HepG2 (cell line): ENCODE measurements at regions not wholly inside any gene's neighbourhood (a gene's known extent, or its start where the extent isn't known, plus 50 kb on each side); places are given as distances from the start of the nearest gene placed in this dataset.

Experiments used
- ARID4A ChIP-seq: sonication (generic); formaldehyde crosslinking; IDR thresholded peaks from 2 replicates; pipeline ENCODE4 v1.5.0; 2020; ENCODE audit warnings: mild to moderate bottlenecking, missing genetic modification reagents, borderline replicate concordance
- CHD4 ChIP-seq: fragments of 200-600 bp; sonication (generic); IDR thresholded peaks from 2 replicates; pipeline ENCODE4 v1.7.0; 2017; ENCODE audit warnings: mild to moderate bottlenecking, low read length, borderline replicate concordance
- FOXP1 ChIP-seq, 2 experiments: fragments of 450-650 bp in 1 of 2; IDR thresholded peaks; 2 replicates each; pipeline ENCODE4 v1.6.1; 2017 to 2018; ENCODE audit warnings: antibody characterized with exemption in 1 of 2
- HINFP ChIP-seq: sonication (generic); formaldehyde crosslinking; IDR thresholded peaks from 2 replicates; pipeline ENCODE4 v1.4.0; 2020; ENCODE audit warnings: low read depth, mild to moderate bottlenecking, missing genetic modification reagents
- RFX1 ChIP-seq: fragments of 450-650 bp; IDR thresholded peaks from 2 replicates; pipeline ENCODE4 v1.6.1; 2017
- TMF1 ChIP-seq: sonication (generic); formaldehyde crosslinking; IDR thresholded peaks from 2 replicates; pipeline ENCODE4 v1.8.1; 2022; ENCODE audit warnings: low read depth, missing genetic modification reagents
- YEATS2 ChIP-seq: sonication (generic); formaldehyde crosslinking; IDR thresholded peaks from 2 replicates; pipeline ENCODE4 v1.4.0; 2020; ENCODE audit warnings: missing genetic modification reagents, borderline replicate concordance
- ZNF136 ChIP-seq: sonication (generic); formaldehyde crosslinking; IDR thresholded peaks from 2 replicates; pipeline ENCODE4 v1.8.1; 2022; ENCODE audit warnings: low read depth, mild to moderate bottlenecking, moderate library complexity, missing genetic modification reagents
- ZNF605 ChIP-seq: sonication (generic); formaldehyde crosslinking; IDR thresholded peaks from 2 replicates; pipeline ENCODE4 v1.8.0; 2022; ENCODE audit warnings: mild to moderate bottlenecking, missing genetic modification reagents
- ZNF639 ChIP-seq: conservative IDR thresholded peaks from 2 replicates; pipeline ENCODE4 v1.6.1; 2018; ENCODE audit warnings: missing genetic modification reagents
- TF ChIP-seq, protein P1 (sequence below): sonication (generic); formaldehyde crosslinking; IDR thresholded peaks from 2 replicates; pipeline ENCODE4 v1.5.0; 2020; ENCODE audit warnings: mild to moderate bottlenecking, missing genetic modification reagents
- TF ChIP-seq, protein P2 (sequence below): sonication (generic); formaldehyde crosslinking; IDR thresholded peaks from 2 replicates; pipeline ENCODE4 v1.4.0; 2020; ENCODE audit warnings: mild to moderate bottlenecking, missing genetic modification reagents, borderline replicate concordance

DNA sequence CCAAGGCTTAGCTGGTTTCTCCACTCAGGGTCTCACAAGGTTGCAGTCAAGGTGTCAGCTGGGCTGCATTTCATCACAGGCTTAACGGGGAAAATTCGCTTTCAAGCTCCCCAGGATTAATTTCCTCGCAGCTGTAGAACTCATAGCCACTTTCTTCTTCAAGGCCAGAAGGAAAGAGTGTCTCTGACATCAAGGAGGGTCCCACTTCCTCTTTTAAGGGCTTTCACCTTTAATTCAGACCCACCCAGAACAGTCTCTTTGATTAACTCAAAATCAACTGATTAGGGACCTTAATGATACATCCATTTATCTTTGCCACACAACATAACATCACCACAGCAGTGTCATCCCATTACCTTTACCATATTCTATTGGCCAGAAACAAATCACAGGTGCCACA lies 183.3 kb upstream of the ARID1B start (continued):
- no peak for TF ChIP-seq YEATS2 (CRISPR knock-in tag)
- TF ChIP-seq ARID4A = no peak
- no peak for TF ChIP-seq HINFP
- TF ChIP-seq, protein P1, sequence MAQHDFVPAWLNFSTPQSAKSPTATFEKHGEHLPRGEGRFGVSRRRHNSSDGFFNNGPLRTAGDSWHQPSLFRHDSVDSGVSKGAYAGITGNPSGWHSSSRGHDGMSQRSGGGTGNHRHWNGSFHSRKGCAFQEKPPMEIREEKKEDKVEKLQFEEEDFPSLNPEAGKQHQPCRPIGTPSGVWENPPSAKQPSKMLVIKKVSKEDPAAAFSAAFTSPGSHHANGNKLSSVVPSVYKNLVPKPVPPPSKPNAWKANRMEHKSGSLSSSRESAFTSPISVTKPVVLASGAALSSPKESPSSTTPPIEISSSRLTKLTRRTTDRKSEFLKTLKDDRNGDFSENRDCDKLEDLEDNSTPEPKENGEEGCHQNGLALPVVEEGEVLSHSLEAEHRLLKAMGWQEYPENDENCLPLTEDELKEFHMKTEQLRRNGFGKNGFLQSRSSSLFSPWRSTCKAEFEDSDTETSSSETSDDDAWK (CRISPR knock-in tag) = no peak
- no peak for TF ChIP-seq RFX1
- TF ChIP-seq FOXP1 (IDR thresholded peaks at IDR 0.05) = no peak
- no peak for TF ChIP-seq FOXP1 (CRISPR knock-in tag; IDR thresholded peaks at IDR 0.05)
- TF ChIP-seq ZNF639 (CRISPR knock-in tag) = no peak
- TF ChIP-seq, protein P2, sequence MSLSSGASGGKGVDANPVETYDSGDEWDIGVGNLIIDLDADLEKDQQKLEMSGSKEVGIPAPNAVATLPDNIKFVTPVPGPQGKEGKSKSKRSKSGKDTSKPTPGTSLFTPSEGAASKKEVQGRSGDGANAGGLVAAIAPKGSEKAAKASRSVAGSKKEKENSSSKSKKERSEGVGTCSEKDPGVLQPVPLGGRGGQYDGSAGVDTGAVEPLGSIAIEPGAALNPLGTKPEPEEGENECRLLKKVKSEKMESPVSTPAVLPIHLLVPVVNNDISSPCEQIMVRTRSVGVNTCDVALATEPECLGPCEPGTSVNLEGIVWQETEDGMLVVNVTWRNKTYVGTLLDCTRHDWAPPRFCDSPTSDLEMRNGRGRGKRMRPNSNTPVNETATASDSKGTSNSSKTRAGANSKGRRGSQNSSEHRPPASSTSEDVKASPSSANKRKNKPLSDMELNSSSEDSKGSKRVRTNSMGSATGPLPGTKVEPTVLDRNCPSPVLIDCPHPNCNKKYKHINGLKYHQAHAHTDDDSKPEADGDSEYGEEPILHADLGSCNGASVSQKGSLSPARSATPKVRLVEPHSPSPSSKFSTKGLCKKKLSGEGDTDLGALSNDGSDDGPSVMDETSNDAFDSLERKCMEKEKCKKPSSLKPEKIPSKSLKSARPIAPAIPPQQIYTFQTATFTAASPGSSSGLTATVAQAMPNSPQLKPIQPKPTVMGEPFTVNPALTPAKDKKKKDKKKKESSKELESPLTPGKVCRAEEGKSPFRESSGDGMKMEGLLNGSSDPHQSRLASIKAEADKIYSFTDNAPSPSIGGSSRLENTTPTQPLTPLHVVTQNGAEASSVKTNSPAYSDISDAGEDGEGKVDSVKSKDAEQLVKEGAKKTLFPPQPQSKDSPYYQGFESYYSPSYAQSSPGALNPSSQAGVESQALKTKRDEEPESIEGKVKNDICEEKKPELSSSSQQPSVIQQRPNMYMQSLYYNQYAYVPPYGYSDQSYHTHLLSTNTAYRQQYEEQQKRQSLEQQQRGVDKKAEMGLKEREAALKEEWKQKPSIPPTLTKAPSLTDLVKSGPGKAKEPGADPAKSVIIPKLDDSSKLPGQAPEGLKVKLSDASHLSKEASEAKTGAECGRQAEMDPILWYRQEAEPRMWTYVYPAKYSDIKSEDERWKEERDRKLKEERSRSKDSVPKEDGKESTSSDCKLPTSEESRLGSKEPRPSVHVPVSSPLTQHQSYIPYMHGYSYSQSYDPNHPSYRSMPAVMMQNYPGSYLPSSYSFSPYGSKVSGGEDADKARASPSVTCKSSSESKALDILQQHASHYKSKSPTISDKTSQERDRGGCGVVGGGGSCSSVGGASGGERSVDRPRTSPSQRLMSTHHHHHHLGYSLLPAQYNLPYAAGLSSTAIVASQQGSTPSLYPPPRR = no peak
- no peak for TF ChIP-seq CHD4
- no peak for TF ChIP-seq ZNF605 (CRISPR knock-in tag)
- TF ChIP-seq ZNF136 (CRISPR knock-in tag) = no peak
- no peak for TF ChIP-seq TMF1 (CRISPR knock-in tag)
- TF ChIP-seq, all 625 proteins: peak for 0
